ENCODE measurements at regions not wholly inside any gene's neighbourhood (a gene's known extent, or its start where the extent isn't known, plus 50 kb on each side); places are given as distances from the start of the nearest gene placed in this dataset.

DNA sequence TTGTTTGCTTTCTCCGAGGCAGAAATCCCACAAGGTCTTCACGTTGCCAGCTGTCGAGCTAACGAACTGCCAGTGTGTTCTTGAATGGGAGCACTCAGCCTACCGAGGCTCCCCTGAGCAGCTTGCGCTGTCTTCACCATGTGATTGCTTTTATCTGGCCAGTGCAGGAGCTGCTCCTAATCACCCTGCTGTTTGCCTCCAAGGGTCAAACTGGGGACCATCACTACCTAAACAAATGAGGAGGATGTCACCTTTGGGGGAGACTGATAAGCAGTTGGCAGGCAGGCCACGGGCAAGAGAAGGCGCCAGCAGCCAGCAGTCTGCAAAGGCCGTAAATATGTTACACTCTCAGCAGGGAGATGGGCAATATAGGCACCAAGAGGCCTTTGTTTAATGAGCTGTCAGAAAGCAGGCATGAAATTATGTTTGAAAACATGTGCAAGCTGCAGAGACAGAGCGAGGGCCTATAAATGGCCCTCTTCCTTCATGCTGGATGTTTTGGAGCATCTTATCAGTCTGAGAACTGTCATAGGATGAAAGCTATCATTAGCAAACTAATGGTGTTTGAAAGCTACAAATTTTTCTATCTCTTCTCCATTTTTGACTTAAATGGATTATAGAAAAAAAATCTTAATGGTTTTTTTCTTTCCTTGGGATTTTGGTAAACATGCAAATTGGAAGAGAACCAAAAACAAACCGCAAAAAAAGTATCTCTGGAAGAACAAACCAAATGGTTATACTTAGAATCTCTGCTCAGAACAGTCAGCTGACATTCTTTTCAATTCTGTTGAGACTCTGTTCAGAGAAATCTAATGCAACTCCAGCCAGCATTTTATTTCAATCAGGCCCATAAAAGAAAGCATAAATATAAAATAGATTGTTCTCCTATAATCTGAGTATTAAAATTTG lies 267.3 kb upstream of the NPVF start:
- H3K27ac ChIP-seq (ENCODE audit: low read depth in 2 of 2, low read length in 2 of 2) = no peak overlapping the region
- H3K4me1 ChIP-seq (ENCODE audit: control insufficient read depth in 2 of 3, insufficient read depth in 2 of 3, low read depth in 1 of 3, low read length in 3 of 3) = no peaks in the 10 kb centered on the region
- no peak overlapping the region for H3K9ac ChIP-seq (ENCODE audit: low read length in 3 of 3)
- intact Hi-C loops (cut with DNase I) = no loop called here
- FAIRE-seq (no peak), DNase-seq (peak in 1 of 5 donors; percentile 15)
- no peaks in the 10 kb centered on the region for H3K27me3 ChIP-seq (ENCODE audit: control insufficient read depth, insufficient read depth, low read length)
- H3K4me3 ChIP-seq (ENCODE audit: low read length in 3 of 3) = no peak overlapping the region
- H3K9me3 ChIP-seq (ENCODE audit: control insufficient read depth in 2 of 3, insufficient read depth in 1 of 3, low read length in 3 of 3) = no peaks in the 10 kb centered on the region
- TF ChIP-seq CTCF (IDR thresholded peaks at IDR 0.05; ENCODE audit: borderline replicate concordance, extremely low read depth, insufficient read depth) = no peak
- H3K36me3 ChIP-seq (ENCODE audit: control insufficient read depth in 2 of 3, insufficient read depth in 3 of 3, low read length in 3 of 3) = no peaks in the 10 kb centered on the region

DNA sequence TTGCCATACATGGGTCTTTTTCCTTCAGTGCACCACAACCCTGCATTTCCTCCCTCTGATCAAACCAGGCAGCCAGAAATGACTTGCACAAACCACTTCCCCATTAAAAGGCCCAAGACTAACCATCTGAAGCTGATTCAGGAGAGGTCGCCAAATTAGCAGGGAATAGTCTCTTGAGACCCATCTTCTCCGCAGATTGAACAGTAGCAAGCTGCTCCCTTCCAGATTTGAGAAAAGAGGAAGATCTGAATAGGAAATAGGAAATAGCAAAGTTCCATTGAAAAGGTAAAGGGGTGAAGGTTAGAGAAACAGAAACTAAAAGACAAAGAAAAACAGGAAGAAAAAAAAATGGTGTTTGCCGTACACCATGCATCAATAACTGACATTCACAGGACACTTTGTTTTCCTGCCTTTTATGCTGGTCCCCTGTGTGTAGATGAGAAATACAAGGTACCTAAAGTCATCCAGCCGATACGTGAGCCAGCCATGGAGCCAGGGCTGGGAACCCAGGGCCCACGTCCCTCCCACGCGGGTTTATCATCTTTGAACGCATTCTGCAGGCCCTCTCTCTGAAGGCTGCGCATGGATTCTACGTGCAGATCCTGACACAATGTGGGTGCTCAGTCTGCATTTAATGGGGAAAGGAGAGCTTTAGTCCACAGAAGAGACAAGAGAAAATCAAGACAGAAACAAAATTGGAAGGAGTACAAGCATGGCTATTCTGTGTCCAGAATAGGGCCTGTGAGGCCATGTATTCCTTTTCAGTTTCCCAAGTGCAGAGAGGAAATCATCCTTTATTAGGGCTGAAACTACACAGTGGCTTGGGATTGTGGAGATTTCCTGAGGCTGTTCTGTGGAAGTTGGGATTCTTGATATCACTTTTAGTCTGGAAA lies 268.4 kb upstream of the NPVF start:
- no peaks in the 10 kb centered on the region for H3K4me1 ChIP-seq (ENCODE audit: control insufficient read depth in 2 of 3, insufficient read depth in 2 of 3, low read depth in 1 of 3, low read length in 3 of 3)
- H3K9ac ChIP-seq (ENCODE audit: low read length in 3 of 3) = no peak overlapping the region
- no peak overlapping the region for H3K4me3 ChIP-seq (ENCODE audit: low read length in 3 of 3)
- no peaks in the 10 kb centered on the region for H3K27me3 ChIP-seq (ENCODE audit: control insufficient read depth, insufficient read depth, low read length)
- intact Hi-C loops (cut with DNase I) = no loop called here
- DNase-seq = no peak
- TF ChIP-seq CTCF (IDR thresholded peaks at IDR 0.05; ENCODE audit: borderline replicate concordance, extremely low read depth, insufficient read depth) = no peak
- no peak for FAIRE-seq
- no peaks in the 10 kb centered on the region for H3K9me3 ChIP-seq (ENCODE audit: control insufficient read depth in 2 of 3, insufficient read depth in 1 of 3, low read length in 3 of 3)
- no peaks in the 10 kb centered on the region for H3K36me3 ChIP-seq (ENCODE audit: control insufficient read depth in 2 of 3, insufficient read depth in 3 of 3, low read length in 3 of 3)
- H3K27ac ChIP-seq (ENCODE audit: low read depth in 2 of 2, low read length in 2 of 2) = no peak overlapping the region

DNA sequence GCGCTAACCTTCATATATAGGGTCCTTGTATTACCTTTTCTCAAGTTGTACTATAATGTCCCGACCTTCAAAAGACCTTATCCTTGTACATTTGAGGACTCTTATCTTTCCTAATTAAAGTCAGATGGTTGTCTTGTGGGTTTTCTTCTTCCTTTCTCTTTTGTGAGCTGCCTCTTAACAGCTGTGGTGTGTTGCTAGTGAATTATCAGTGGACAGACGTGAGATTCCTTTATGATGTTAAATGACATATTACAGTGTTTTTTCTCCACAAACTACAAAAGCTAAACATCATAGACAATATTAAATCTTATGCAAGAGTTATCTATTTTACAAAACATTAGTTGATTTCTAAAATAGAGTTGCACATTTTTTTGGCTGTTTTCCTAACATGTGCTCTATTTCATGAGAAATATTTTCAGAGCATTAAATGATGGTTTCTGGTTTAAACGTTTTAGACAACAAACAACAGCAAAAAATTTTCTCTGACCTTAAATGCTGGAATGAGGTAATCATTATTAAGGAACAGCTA lies 272.2 kb upstream of the NPVF start:
- Histone ChIP-seq H3K36me3 (ENCODE audit: control insufficient read depth in 2 of 3, insufficient read depth in 3 of 3, low read length in 3 of 3) (no peaks in the 10 kb centered on the region), H3K27me3 (ENCODE audit: control insufficient read depth, insufficient read depth, low read length) (no peaks in the 10 kb centered on the region), H3K9me3 (ENCODE audit: control insufficient read depth in 2 of 3, insufficient read depth in 1 of 3, low read length in 3 of 3) (no peaks in the 10 kb centered on the region), H3K9ac (ENCODE audit: low read length in 3 of 3) (no peak overlapping the region), H3K27ac (ENCODE audit: low read depth in 2 of 2, low read length in 2 of 2) (no peak overlapping the region), H3K4me1 (ENCODE audit: control insufficient read depth in 2 of 3, insufficient read depth in 2 of 3, low read depth in 1 of 3, low read length in 3 of 3) (no peaks in the 10 kb centered on the region), H3K4me3 (ENCODE audit: low read length in 3 of 3) (no peak overlapping the region)
- DNase-seq (peak in 2 of 5 donors; percentile 30 to 72), FAIRE-seq (peak; percentile 70)
- no peak for TF ChIP-seq CTCF (IDR thresholded peaks at IDR 0.05; ENCODE audit: borderline replicate concordance, extremely low read depth, insufficient read depth)
- intact Hi-C loops (cut with DNase I) = no loop called here

Measured in kidney (tissue), 13 donors.